Gastroesophageal sphincter (tissue), 4 donors: ENCODE measurements at regions not wholly inside any gene's neighbourhood (a gene's known extent, or its start where the extent isn't known, plus 50 kb on each side); places are given as distances from the start of the nearest gene placed in this dataset.
A peak's percentile ranks its signal among the peaks of the same experiment; 100 is the strongest.

Experiments used
- ATAC-seq: fragments of 150-250 bp; one replicate; pipeline ENCODE4 v1.9.1; 2016; ENCODE audit warnings: mild to moderate bottlenecking, moderate library complexity
- H3K27ac ChIP-seq, 4 donors: fragments of 200-600 bp; sonication (generic) in 3 of 4; 1 replicate in 3 of 4; 2 replicates in 1 of 4; pipeline ENCODE4 v1.5.1; 2016 to 2019
- H3K27me3 ChIP-seq: fragments of 200-600 bp; sonication (generic); one replicate; pipeline ENCODE4 v1.5.1; 2019
- H3K36me3 ChIP-seq, 2 donors: fragments of 200-600 bp; sonication (generic); one replicate each; pipeline ENCODE4 v1.5.1; 2019; ENCODE audit warnings: control low read depth in 1 of 2
- H3K4me1 ChIP-seq, 3 donors: fragments of 200-600 bp; sonication (generic); 1 replicate in 2 of 3; 2 replicates in 1 of 3; pipeline ENCODE4 v1.5.1; 2016 to 2019; ENCODE audit warnings: control low read depth in 2 of 3
- H3K4me3 ChIP-seq, 2 donors: fragments of 200-600 bp; sonication (generic); one replicate each; pipeline ENCODE4 v1.5.1; 2019; ENCODE audit warnings: mild to moderate bottlenecking in 1 of 2, moderate library complexity in 1 of 2
- H3K9me3 ChIP-seq, 3 donors: fragments of 200-600 bp; sonication (generic); one replicate each; pipeline ENCODE4 v1.5.1; 2017 to 2019; ENCODE audit warnings: control low read depth in 2 of 3
- EP300 ChIP-seq: sonication (generic); formaldehyde crosslinking; IDR thresholded peaks from one replicate; pipeline ENCODE4 v1.6.1; 2017; ENCODE audit warnings: antibody characterized with exemption, mild to moderate bottlenecking
- POLR2A ChIP-seq, 2 donors: fragments of 450-650 bp; IDR thresholded peaks; one replicate each; pipeline ENCODE4 v1.6.1; 2017; ENCODE audit warnings: antibody characterized with exemption in 2 of 2, mild to moderate bottlenecking in 2 of 2, moderate library complexity in 1 of 2
- POLR2AphosphoS5 ChIP-seq: sonication (generic); formaldehyde crosslinking; IDR thresholded peaks from one replicate; pipeline ENCODE4 v1.6.1; 2017; ENCODE audit warnings: antibody characterized with exemption
- WGBS, 2 donors: methylation state at CpG; one replicate each; pipeline ENCODE4 v1.1.5; 2018; ENCODE audit warnings: low coverage in 1 of 2; 5-methylcytosine and 5-hydroxymethylcytosine counted together
- TF ChIP-seq, protein P1 (sequence below), 4 experiments: fragments of 200-600 bp in 2 of 4; fragments of 450-650 bp in 2 of 4; sonication (generic) in 1 of 4; IDR thresholded peaks; one replicate each; pipeline ENCODE4 v1.5.1; 2017 to 2019; ENCODE audit warnings: antibody characterized with exemption in 4 of 4, mild to moderate bottlenecking in 2 of 4, moderate library complexity in 2 of 4

- 27 to 70% methylated on average over 1 of the region's 1 CpG for whole genome bisulfite sequencing, 2 donors
- no peak overlapping the region for H3K4me3 ChIP-seq
- no peak for ATAC-seq
- no peaks in the 10 kb centered on the region for H3K36me3 ChIP-seq
- H3K4me1 ChIP-seq: no peaks in the 10 kb centered on the region
- H3K9me3 ChIP-seq: no peaks in the 10 kb centered on the region
- no peak overlapping the region for H3K27ac ChIP-seq
- no peaks in the 10 kb centered on the region for H3K27me3 ChIP-seq
- no peak for TF ChIP-seq POLR2A (IDR thresholded peaks at IDR 0.05)
- TF ChIP-seq, protein P1, sequence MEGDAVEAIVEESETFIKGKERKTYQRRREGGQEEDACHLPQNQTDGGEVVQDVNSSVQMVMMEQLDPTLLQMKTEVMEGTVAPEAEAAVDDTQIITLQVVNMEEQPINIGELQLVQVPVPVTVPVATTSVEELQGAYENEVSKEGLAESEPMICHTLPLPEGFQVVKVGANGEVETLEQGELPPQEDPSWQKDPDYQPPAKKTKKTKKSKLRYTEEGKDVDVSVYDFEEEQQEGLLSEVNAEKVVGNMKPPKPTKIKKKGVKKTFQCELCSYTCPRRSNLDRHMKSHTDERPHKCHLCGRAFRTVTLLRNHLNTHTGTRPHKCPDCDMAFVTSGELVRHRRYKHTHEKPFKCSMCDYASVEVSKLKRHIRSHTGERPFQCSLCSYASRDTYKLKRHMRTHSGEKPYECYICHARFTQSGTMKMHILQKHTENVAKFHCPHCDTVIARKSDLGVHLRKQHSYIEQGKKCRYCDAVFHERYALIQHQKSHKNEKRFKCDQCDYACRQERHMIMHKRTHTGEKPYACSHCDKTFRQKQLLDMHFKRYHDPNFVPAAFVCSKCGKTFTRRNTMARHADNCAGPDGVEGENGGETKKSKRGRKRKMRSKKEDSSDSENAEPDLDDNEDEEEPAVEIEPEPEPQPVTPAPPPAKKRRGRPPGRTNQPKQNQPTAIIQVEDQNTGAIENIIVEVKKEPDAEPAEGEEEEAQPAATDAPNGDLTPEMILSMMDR (IDR thresholded peaks at IDR 0.05): no peak
- no peak for TF ChIP-seq EP300
- no peak for TF ChIP-seq POLR2AphosphoS5
These were observed 96.0 kb upstream of the ATP10A start for GRCh38 chr15:25959100-25959499.

DNA sequence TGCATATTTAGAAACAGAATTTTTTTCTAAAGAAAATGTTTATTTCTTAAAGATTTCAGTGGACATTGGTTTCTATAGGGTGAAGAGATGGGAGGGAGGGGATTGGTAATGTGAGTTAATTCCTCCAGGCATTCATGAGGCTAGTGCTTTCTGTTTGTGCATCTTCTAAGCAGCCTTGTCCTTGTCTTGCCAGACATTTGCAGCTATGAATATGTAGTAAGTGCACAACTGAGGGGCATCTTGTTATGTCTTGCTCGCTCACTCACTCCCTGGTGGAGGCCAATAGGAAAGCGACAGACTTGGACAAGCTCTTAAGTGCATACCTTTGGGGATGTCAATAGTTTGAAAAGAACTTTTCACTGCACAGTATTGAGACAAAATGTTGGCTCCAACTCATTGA, 92.5 kb upstream of the ATP10A start:
- WGBS, 2 donors: 80 to 93% methylated on average over 2 of the region's 2 CpGs
- no peak overlapping the region for H3K27ac ChIP-seq
- peaks cover 0 to 5% (median 0%) of the 10 kb centered on the region in 3 donors for H3K9me3 ChIP-seq
- no peak for ATAC-seq
- H3K4me3 ChIP-seq: no peak overlapping the region
- no peaks in the 10 kb centered on the region for H3K4me1 ChIP-seq
- TF ChIP-seq, protein P1 (IDR thresholded peaks at IDR 0.05): no peak
- TF ChIP-seq EP300: no peak
- TF ChIP-seq POLR2A (IDR thresholded peaks at IDR 0.05): no peak
- TF ChIP-seq POLR2AphosphoS5: no peak
- no peaks in the 10 kb centered on the region for H3K27me3 ChIP-seq
- no peaks in the 10 kb centered on the region for H3K36me3 ChIP-seq

DNA sequence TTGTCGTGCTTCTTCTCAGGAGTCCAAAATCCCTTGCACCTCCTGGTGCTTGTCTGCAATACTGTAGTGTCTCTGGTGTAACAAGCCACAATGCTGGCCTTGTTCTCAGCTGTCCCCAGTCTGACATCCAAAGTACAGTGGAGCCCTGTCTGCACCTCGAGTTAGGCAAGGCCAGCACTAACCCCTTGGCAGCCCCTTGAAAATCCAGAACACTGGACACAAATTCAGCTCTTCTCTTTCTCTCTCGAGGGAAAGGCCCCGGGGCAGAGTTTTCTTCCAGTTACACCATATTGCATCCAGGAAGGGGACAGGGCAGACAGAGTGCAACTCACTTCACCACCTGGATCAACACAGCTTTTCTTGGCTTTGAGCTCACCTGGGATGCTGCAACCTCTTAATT, 91.3 kb upstream of the ATP10A start:
- WGBS, 2 donors: 58 to 66% methylated on average over 3 to 4 of the region's 4 CpGs
- Histone ChIP-seq H3K9me3 (peaks cover 0 to 5% (median 0%) of the 10 kb centered on the region in 3 donors), H3K27me3 (no peaks in the 10 kb centered on the region), H3K4me1 (no peaks in the 10 kb centered on the region), H3K4me3 (no peak overlapping the region), H3K27ac (no peak overlapping the region), H3K36me3 (no peaks in the 10 kb centered on the region)
- no peak for ATAC-seq
- no peak for TF ChIP-seq POLR2A (IDR thresholded peaks at IDR 0.05)
- TF ChIP-seq EP300: no peak
- TF ChIP-seq, protein P1 (IDR thresholded peaks at IDR 0.05): no peak
- TF ChIP-seq POLR2AphosphoS5: no peak

GRCh38 chr15:25950014-25950413, 86.9 kb upstream of the ATP10A start:
- Histone ChIP-seq H3K4me3 (no peak overlapping the region), H3K27me3 (no peaks in the 10 kb centered on the region), H3K4me1 (peaks cover 0 to 20% (median 0%) of the 10 kb centered on the region in 3 donors), H3K9me3 (peaks cover 0 to 5% (median 0%) of the 10 kb centered on the region in 3 donors), H3K36me3 (no peaks in the 10 kb centered on the region), H3K27ac (no peak overlapping the region)
- no peak for ATAC-seq
- 90 to 94% methylated on average over 2 of the region's 2 CpGs for WGBS, 2 donors
- TF ChIP-seq EP300 (no peak), POLR2AphosphoS5 (no peak), POLR2A (IDR thresholded peaks at IDR 0.05) (no peak)
- TF ChIP-seq, protein P1 (IDR thresholded peaks at IDR 0.05): no peak

DNA sequence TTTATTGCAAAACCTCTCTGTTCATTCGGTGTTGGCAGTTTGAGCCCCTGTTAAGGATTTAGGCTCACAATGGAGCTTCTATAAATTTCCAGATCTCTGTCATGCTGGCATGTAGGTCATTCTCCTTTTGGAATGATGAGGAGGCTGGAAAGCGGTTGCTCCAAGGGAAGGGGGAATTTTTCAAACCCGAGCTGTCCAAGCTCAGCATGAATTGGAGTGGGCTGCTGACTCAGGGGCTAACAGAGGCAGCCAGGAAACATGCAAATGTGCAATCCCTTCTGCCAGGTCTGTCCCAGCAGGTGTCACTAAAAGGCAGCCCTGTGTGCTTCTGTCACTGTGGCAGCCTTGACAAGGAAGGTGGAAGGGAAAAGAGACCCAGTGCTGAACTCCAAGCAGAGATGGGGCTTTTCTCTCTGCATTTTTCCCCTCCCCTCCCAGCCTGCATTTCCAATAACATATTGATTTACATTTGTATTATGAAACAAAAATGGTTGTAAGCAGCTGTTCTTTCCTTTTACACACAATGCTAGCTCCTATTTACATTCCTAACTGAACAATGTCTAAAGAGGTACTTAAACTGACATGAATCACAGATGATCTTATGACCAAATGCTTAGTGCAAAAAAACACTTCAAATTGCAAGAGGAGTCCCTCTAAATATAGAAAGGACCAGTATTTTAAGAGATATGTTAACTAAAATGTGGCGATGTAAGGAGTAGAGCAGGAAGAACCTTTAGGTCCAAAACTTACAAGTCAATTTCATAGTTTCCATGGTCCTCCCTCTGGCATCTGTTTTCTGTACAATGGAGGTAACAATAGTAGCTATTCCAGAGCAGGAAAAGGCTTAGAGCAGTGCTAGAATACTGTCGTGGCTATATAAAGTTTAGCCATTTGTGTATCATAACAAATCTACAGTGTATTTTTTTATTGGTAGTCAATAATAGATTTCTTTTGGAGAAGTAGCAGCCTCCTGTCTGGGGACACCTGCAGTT, 84.5 kb upstream of the ATP10A start:
- H3K9me3 ChIP-seq: no peaks in the 10 kb centered on the region
- ATAC-seq: no peak
- no peak for TF ChIP-seq POLR2A (IDR thresholded peaks at IDR 0.05)
- TF ChIP-seq, protein P1 (IDR thresholded peaks at IDR 0.05): peak in 1 of 4 experiments; percentile 54
- TF ChIP-seq EP300: no peak
- H3K4me1 ChIP-seq: peaks cover 0 to 20% (median 0%) of the 10 kb centered on the region in 3 donors
- H3K4me3 ChIP-seq: no peak overlapping the region
- H3K27me3 ChIP-seq: no peaks in the 10 kb centered on the region
- WGBS, 2 donors: 11 to 22% methylated on average over 3 to 4 of the region's 5 CpGs
- H3K27ac ChIP-seq: peak overlapping the region in 1 of 4 donors; percentile 35
- no peaks in the 10 kb centered on the region for H3K36me3 ChIP-seq
